Right lobe of liver (tissue), 6 donors: ENCODE measurements at regions not wholly inside any gene's neighbourhood (a gene's known extent, or its start where the extent isn't known, plus 50 kb on each side); places are given as distances from the start of the nearest gene placed in this dataset.

ENCODE experiments used
- ATAC-seq, 4 donors: fragments of 200-7000 bp; cut with Tn5 transposase; one replicate each; pipeline ENCODE4 v1.9.1; 2020; ENCODE audit warnings: mild to moderate bottlenecking in 4 of 4, moderate library complexity in 4 of 4
- DNase-seq, 3 donors: peaks; one replicate each; pipeline ENCODE4 v3.0.0-alpha.2; 2020
- H3K27ac ChIP-seq, 3 donors: fragments of 200-600 bp; one replicate each; pipeline ENCODE4 v1.8.0; 2022
- H3K27me3 ChIP-seq, 2 donors: fragments of 200-600 bp; one replicate each; pipeline ENCODE4 v1.8.0; 2022
- H3K36me3 ChIP-seq, 4 donors: fragments of 200-600 bp; sonication (generic) in 1 of 4; one replicate each; pipeline versions ENCODE4 v1.5.1 to v1.8.0; 2017 to 2022; ENCODE audit warnings: control low read depth in 1 of 4
- H3K4me1 ChIP-seq, 4 donors: fragments of 200-600 bp; sonication (generic) in 1 of 4; one replicate each; pipeline versions ENCODE4 v1.5.1 to v1.8.0; 2017 to 2022; ENCODE audit warnings: control low read depth in 1 of 4
- H3K4me3 ChIP-seq, 3 donors: fragments of 200-600 bp; one replicate each; pipeline ENCODE4 v1.8.0; 2022
- H3K9me3 ChIP-seq, 4 donors: fragments of 200-600 bp; sonication (generic) in 1 of 4; one replicate each; pipeline versions ENCODE4 v1.5.1 to v1.8.0; 2017 to 2022; ENCODE audit warnings: control low read depth in 1 of 4
- POLR2A ChIP-seq: fragments of 450-650 bp; IDR thresholded peaks from one replicate; pipeline ENCODE4 v1.6.1; 2017; ENCODE audit warnings: antibody characterized with exemption, mild to moderate bottlenecking
- WGBS: methylation state at CpG from one replicate; pipeline ENCODE4 v1.1.6; 2018; ENCODE audit warnings: low coverage, low lambda C conversion rate; ENCODE audit not compliant: insufficient coverage; ENCODE audit errors: missing lambda C conversion rate; 5-methylcytosine and 5-hydroxymethylcytosine counted together
- intact Hi-C, 2 donors: fragments of 100-400 bp; cut with DNase I; formaldehyde crosslinking; loops; one replicate each; pipeline versions ENCODE4 v1.11.2 to v1.14.1; 2022
- TF ChIP-seq, protein P1 (sequence below), 4 donors: fragments of 200-600 bp in 3 of 4; fragments of 450-650 bp in 1 of 4; IDR thresholded peaks; one replicate each; pipeline versions ENCODE4 v1.5.1 to v1.8.0; 2016 to 2022; ENCODE audit warnings: antibody characterized with exemption in 4 of 4, mild to moderate bottlenecking in 2 of 4
- donor health status: DM: no; HTN: yes; CAD: no.
- donor health status: DM: no; HTN: no; CAD: no.
- donor health status: DM: no; HTN: no; CAD: no.
- donor health status: DM: no; HTN: yes; CAD: no.
- donor health status: DM: no; HTN: yes; CAD: no.

DNA sequence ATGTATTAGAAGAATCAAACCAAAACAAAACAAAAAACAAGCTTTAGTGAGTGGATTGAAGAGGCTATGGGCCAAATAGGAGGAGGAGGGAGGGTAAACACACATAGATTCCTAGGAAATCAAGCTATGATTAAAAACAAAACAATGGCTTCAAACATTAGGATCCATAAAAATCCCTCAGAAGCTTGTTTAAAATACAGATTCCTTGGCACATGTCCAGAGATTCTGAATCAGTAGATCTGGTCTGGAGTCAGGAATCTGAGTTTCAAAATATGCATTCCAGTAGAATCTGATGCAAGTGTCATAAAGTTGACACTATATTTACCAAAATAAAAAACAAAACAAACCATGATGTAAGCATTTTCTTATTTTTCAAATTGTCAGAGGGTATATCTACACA lies 692.8 kb upstream of the SGCG start:
- ATAC-seq: no peak

DNA sequence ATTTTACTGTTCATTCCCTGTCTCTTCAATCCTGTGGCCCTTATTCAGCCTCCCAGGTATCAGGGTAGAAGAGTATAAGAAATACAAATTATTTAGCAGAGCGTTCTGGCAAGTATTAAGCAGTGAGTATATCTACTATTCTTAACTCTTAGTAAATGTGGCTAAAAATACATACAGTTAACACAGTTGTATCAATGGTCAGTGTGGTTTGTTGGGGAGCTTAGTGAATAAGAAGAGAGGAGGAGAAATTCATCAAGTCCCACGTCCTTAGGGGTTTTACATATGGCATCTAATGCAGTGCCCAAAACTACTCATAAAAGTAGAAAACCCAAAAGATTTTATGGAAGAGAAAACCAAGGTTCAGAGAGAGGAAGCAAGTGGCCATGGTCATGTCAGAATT lies 691.0 kb upstream of the SGCG start:
- no peak overlapping the region for H3K27ac ChIP-seq
- DNase-seq: no peak
- H3K27me3 ChIP-seq: no peaks in the 10 kb centered on the region
- H3K9me3 ChIP-seq: no peaks in the 10 kb centered on the region
- intact Hi-C loops: no loop called here
- no peak for TF ChIP-seq POLR2A
- TF ChIP-seq, protein P1, sequence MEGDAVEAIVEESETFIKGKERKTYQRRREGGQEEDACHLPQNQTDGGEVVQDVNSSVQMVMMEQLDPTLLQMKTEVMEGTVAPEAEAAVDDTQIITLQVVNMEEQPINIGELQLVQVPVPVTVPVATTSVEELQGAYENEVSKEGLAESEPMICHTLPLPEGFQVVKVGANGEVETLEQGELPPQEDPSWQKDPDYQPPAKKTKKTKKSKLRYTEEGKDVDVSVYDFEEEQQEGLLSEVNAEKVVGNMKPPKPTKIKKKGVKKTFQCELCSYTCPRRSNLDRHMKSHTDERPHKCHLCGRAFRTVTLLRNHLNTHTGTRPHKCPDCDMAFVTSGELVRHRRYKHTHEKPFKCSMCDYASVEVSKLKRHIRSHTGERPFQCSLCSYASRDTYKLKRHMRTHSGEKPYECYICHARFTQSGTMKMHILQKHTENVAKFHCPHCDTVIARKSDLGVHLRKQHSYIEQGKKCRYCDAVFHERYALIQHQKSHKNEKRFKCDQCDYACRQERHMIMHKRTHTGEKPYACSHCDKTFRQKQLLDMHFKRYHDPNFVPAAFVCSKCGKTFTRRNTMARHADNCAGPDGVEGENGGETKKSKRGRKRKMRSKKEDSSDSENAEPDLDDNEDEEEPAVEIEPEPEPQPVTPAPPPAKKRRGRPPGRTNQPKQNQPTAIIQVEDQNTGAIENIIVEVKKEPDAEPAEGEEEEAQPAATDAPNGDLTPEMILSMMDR (IDR thresholded peaks at IDR 0.05): no peak
- H3K36me3 ChIP-seq: no peaks in the 10 kb centered on the region
- no peak for ATAC-seq
- no peak overlapping the region for H3K4me3 ChIP-seq
- WGBS: 37% methylated on average over 2 of the region's 2 CpGs
- no peaks in the 10 kb centered on the region for H3K4me1 ChIP-seq

More for the DNA sequence above, 692.8 kb upstream of the SGCG start:
- no peaks in the 10 kb centered on the region for H3K27me3 ChIP-seq
- TF ChIP-seq POLR2A: no peak
- TF ChIP-seq, protein P1 (IDR thresholded peaks at IDR 0.05): no peak
- intact Hi-C loops: no loop called here
- no peaks in the 10 kb centered on the region for H3K4me1 ChIP-seq
- no peak overlapping the region for H3K27ac ChIP-seq
- no peak overlapping the region for H3K4me3 ChIP-seq
- no peaks in the 10 kb centered on the region for H3K9me3 ChIP-seq
- H3K36me3 ChIP-seq: no peaks in the 10 kb centered on the region
- no peak for DNase-seq

DNA sequence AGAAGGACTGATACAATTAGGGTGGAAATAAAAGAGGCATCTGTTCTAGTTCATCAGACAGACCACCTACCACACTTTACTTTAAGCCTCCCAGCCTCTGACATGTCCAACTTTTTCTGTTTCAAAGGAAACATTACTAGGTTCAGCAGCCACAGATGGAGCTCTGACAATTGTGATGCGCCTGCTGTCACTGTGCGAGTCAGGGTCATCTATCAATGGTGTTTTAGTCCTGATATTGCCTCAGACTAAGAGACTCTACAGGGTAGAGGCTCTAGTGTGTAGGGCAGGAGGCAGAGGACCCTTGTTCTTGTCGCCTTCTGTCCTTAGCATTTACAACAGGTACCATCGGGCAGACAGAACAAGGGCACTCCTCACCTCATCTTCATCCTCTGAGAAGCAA lies 685.0 kb upstream of the SGCG start:
- ATAC-seq: no peak
- H3K27ac ChIP-seq: no peak overlapping the region
- TF ChIP-seq, protein P1 (IDR thresholded peaks at IDR 0.05): no peak
- TF ChIP-seq POLR2A: no peak

DNA sequence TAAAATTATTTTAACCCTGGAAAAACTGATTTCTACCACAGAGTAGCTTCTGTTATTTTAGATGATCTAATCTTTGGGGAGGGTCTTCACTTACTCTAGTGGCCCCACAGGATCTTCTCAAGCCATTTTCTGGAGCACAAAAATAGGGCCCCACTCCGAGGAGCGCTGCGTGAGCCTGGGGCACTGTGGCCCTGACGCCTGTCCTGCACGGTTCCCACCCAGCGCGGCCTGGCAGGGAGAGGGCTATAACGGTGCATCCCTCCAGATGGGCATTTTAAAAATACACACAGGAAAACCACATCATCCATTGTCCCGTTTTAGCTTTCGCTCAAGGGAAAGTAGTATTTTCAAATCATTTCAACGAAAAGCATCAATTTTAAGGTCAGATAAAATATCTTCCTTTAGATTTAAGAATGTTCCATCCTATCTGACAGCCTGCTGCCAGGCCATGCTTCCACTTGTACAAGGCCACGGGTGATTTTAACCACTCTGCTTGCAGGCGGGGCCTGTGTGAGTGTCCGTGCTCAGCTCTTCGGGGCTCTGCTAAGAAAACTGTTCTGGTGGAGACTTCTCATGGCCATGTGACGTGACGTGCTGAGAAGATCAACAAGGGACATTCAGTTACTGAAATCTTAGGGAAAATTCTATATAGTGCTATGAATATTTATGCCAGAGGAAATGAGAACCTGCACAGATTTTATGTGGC lies 683.8 kb upstream of the SGCG start:
- TF ChIP-seq, protein P1 (IDR thresholded peaks at IDR 0.05): no peak
- no peak for TF ChIP-seq POLR2A
- ATAC-seq (no peak), DNase-seq (no peak)
- H3K9me3 ChIP-seq: no peaks in the 10 kb centered on the region
- H3K4me3 ChIP-seq: no peak overlapping the region
- 60% methylated on average over 9 of the region's 17 CpGs for WGBS
- H3K4me1 ChIP-seq: no peaks in the 10 kb centered on the region
- H3K27ac ChIP-seq: no peak overlapping the region
- H3K27me3 ChIP-seq: no peaks in the 10 kb centered on the region
- H3K36me3 ChIP-seq: no peaks in the 10 kb centered on the region
- intact Hi-C loops: no loop called here

More for the DNA sequence above, 685.0 kb upstream of the SGCG start:
- intact Hi-C loops: no loop called here
- H3K27me3 ChIP-seq: no peaks in the 10 kb centered on the region
- H3K9me3 ChIP-seq: no peaks in the 10 kb centered on the region
- H3K4me3 ChIP-seq: no peak overlapping the region
- no peak for DNase-seq
- no peaks in the 10 kb centered on the region for H3K36me3 ChIP-seq
- H3K4me1 ChIP-seq: no peaks in the 10 kb centered on the region
- 77% methylated on average over 3 of the region's 4 CpGs for WGBS
